ENCODE measurements at regions not wholly inside any gene's neighbourhood (a gene's known extent, or its start where the extent isn't known, plus 50 kb on each side); places are given as distances from the start of the nearest gene placed in this dataset.
"Not testable (repeated sequence)": the region's sequence is repeated elsewhere in the genome, so short reads cannot be mapped to it uniquely, and the experiment has no call there.

DNA sequence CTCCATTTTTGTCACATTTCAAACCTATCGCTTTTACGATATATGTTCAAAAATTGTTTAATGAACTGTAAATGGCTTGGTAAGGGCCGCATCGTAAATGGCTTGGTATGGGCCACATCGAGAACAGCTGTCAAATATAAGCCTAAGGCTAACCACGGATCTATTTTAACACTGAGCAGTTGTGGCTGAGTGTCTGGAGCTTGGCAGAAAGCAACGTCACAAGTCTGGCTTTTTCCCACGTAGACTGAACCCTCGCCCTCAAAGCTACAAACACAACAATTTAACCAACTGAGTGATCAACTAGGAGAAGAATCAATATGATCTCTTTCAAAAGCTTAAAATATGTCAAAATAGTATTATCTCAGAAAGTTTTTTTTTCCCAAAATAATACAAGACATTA, 71.4 kb upstream of the PRSS16 start:
- no peak for DNase-seq (ENCODE audit: low read depth, low spot score)
- no peak overlapping the region for H3K27ac ChIP-seq

DNA sequence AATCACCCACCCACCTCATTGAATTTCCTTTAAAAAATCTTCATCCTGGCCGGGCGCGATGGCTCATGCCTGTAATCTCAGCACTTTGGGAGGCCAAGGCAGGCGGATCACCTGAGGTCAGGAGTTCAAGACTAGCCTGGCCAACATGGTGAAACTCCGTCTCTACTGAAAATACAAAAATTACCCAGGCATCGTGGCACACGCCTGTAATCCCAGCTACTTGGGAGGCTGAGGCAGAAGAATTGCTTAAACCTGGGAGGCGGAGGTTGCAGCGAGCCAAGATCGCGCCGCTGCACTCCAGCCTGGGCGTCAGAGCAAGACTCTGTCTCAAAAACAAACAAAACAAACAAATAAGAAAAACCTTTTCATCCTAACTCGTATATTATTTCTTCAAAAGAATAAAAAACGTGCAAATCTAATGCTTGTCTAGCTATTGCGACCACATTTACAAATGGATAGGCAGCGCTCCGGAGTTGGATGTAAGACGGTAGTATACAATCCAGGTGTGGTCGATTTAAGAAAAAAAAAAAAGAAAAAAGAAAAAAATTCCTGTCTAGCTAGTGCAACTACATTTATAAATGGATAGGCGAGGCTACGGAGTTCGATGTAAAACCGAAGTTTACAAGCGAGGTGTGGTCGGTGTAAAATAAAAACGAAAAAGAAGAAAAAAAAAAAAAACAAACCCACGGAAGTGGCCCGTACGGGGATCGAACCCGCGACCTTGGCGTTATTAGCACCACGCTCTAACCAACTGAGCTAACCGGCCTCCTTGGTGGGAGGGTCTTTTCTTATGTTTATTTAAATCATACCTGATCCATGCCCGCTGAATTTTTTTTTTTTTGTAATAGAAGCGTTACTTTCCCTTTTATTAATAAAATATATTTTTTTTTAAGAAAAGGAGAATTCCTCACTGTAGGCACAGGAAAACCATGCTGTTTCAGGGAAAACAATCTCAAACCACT, 70.7 kb upstream of the PRSS16 start:
- peak overlapping the region; percentile 63 for H3K27ac ChIP-seq
- no peak for DNase-seq (ENCODE audit: low read depth, low spot score)

DNA sequence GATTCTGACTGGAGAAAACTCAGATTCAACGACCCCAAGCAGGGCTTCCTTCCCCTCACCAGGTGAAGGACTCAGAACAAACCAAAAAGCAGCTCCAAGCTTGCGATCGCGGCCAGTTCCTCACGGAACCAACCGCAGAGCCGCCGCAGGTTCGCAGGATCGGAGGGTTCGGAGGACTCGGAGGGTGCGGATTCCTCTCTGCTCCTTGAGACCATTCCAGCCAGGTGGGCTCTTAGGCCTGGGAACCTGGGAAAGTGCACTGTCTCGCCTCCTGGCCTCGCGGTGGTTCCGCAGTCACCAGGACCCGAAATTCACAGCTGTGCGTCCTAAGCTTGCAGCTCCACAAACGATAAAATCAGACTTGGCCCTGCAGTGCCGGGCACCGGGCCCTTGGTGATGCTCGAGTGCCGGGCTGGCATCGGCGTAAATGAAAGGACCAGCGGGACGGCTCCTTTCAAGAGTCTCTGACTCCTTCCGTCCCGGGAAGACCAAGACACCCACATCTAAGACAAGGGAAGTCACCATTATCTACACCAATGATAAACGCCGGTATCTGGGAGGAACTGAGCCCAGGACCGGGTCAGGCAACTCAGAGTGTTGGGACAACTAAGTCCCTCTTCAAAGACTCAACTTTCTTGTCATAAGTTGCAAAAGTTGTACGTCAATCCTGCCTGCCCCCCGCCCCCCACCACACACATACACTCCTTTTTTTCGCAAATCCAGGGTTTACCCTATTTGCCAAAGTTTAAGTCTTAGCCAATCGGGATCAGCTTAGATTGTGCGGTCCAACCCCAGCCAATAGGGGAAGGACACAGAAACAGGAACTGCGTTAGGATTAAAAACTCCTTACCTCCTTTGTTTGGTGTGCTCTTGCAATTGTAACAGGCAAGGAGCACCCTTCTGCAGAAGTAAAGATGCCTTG, 69.8 kb upstream of the PRSS16 start:
- no peak for DNase-seq (ENCODE audit: low read depth, low spot score)
- peak overlapping the region; percentile 63 for H3K27ac ChIP-seq

DNA sequence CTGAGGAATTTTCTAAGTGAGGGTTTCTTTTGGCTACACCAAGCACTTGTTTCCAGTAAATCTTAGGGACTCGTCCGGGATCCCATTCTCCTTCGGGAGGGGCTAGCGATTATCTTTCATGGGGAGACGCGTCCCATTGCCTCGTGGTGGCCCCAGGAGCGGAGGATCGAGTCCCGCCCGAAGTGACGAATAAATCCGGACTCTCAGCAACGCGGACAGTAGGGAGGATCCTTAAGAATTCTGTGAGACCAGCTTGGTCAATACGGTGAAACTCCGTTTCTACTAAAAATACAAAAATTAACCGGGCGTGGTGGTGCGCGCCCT, 69.1 kb upstream of the PRSS16 start:
- H3K27ac ChIP-seq, result peak overlapping the region; percentile 63
- no peak for DNase-seq (ENCODE audit: low read depth, low spot score)

DNA sequence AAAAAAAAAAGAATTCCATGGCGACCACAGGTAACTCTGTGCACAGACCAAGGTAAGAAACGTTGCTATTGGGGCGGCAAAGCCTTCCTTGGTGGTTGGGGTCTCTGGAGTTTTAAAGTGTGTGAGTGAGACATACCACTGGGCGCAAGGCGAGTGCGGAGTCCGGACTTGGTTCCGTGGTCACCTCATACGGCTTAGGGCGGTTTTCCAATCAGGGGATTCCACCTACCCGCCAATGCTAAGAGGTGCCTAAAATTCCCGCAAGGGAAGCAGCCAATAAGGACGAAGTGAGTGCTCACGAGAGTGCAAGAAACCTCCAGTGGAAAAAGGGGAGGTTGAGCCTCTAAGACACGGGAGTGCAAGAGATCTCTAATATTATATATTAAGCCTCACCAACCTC, 68.6 kb upstream of the PRSS16 start:
- no peak for DNase-seq (ENCODE audit: low read depth, low spot score)
- H3K27ac ChIP-seq, result no peak overlapping the region

DNA sequence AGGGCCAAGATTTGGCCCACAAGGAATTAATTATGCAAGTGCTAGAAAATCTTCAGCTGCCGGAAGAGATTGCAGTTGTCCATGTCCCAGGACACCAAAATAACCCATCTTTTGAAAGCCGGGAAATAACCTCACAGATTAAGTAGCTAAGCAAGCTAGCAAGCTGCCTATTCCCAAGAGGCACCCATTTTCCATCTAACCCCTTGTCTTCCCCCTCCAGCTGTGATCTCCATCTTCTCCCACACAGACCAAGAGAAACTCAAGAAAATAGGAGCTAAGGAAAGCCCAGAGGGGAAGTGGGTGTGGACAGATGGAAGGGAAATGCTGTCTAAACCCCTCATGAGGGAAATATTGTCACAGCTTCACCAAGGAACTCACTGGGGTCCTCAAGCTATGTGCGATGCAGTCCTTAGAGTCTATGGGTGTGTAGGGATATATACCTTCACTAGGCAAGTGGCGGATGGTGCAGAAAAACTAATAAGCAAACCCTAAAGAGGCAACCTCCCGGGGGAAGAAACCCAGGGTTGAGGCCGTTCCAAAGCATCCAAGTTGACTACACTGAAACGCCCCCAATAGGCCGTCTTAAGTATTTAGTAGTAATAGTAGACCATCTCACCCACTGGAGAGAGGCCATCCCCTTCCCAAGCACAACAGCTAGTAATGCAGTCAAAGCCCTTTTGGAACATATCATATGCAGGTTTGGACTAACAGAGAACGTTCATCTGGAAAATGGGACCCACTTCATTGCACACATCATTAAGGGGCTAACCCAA, 64.3 kb upstream of the PRSS16 start:
- no peak for DNase-seq (ENCODE audit: low read depth, low spot score)
- no peak overlapping the region for H3K27ac ChIP-seq

DNA sequence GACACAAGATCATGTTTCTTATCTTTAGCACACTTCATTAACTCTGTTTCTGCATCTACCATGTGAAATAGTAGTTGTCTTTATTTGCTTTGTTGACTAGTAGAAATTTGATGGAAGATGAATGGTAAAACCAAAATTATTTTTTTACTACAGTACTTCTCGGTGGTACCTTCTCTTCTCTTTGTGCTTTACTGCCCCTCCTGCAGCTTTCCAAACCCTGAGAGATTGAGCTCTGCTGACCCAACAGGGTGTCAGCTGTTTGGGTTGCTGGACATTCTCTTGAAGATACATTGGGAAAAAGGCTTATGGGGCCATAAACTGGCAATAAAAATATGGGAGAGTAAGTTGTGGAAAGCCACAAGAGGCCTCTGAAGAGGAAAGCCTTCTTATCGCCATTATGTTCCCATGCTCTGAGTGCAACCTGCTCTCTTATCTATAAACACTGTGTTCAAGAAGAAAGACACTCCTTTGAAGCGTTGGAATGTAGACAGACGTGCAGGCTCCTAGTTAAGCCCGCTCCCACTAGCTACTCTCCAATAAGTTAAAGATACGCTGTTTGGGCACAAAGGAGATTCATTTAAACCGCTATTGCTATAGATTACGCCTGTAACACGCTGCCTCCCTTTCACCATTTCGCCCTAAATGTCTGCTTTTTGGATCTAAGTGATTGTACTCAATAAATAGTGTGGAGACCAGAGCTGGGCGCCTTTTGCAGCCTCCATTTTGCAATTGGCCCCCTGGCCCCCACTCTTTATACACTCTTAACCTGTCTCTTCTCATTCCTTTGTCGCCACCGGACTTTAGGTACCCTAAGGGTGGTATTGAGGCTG, 60.1 kb upstream of the PRSS16 start:
- peak overlapping the region; percentile 79 for H3K27ac ChIP-seq
- no peak for DNase-seq (ENCODE audit: low read depth, low spot score)

DNA sequence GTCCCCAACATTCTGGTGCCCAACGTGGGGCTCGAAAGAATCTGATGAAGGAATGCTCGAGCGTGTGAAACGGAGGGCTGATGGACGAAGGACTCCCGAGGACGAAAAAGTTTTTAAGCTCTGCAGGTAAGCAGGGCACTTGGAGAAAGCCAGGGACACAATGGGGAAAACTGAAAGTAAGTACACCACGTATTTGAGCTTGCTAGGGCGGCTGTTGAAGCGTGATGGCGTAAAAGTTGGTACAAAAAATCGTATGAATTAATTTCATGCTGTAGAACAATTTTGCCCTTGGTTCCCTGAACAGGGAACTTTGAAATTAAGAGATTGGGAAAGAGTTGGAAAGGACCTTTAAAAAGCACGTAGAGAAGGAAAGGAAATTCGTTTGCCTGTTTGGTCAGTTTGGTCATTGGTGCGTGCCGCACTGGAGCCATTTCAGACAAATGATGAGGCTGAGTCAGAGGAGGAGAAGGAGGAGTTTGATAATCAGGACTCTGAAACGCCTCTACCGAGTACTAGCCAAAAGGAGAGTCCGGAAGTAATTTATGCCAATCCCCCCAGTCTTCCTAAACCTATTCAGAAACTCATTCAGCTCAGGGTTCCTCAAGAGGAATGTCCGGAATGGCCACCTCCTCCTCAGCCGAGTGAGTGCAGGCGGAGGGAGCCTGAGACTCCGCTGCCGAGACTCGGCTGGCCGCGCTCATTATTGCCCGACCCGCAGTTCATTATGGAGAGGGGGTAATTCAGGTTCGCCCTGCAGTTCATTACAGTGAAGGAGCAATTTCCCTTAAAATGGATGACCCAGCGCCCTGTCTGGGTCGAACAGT, 59.2 kb upstream of the PRSS16 start:
- H3K27ac ChIP-seq, result peak overlapping the region; percentile 79
- DNase-seq (ENCODE audit: low read depth, low spot score), result peak; percentile 20

DNA sequence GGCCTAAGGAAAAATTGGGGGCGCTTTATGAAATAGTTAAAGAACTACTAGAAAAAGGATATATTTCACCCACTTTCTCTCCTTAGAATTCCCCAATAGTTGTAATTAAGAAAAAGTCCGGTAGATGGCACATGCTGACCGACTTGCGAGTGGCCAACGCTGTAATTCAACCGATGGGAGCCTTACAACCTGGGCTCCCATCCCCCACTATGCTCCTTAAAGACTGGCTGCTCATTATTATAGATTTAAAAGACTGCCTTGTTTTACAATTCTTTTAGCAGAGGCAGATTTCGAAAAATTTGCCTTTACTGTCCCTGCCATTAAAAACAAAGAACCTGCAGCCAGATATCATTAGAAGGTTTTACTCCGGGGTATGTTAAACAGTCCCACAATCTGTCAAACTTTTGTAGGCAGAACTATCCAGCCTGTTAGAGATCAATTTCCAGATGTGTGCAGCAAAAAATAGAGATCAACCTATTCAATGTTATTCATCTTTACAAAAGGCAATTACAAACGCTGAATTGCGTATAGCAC, 58.5 kb upstream of the PRSS16 start:
- peak; percentile 22 for DNase-seq (ENCODE audit: low read depth, low spot score)
- H3K27ac ChIP-seq, result peak overlapping the region; percentile 79

DNA sequence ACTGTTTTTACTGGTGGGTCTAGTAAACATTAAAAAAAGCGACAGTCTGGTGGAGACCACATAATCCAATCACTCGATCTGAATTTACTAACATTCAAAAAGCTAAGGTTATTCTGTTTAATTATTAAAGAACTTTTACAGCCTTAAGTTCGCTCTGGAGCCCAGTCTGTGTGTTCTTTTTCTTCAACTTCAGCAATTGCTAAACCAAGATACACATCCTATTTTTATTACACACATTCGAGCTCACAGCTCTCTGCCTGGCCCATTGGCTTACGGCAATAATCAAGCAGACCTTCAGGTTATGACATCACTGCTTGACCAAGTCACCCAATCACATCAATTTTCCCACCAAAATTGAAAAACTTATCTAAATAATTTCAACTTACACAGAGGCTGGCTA, 57.4 kb upstream of the PRSS16 start:
- no peak overlapping the region for H3K27ac ChIP-seq
- no peak for DNase-seq (ENCODE audit: low read depth, low spot score)

DNA sequence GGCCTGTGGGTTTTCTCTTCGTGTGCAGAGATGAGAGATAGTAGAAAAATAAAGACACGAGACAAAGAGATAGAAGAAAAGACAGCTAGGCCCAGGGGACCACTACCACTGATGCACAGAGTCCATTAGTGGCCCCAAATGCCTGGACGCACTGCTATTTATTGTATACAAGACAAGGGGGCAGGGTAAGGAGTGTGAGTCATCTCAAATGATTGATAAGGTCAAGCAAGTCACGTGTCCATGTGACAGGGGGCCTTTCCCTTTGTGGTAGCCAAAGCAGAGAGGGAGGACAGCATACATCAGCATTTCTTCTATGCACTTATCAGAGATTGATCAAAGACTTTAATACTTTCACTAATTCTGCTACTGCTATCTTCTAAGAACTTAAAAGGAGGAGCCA, 53.0 kb upstream of the PRSS16 start:
- not testable (repeated sequence) for DNase-seq (ENCODE audit: low read depth, low spot score); H3K27ac ChIP-seq

DNA sequence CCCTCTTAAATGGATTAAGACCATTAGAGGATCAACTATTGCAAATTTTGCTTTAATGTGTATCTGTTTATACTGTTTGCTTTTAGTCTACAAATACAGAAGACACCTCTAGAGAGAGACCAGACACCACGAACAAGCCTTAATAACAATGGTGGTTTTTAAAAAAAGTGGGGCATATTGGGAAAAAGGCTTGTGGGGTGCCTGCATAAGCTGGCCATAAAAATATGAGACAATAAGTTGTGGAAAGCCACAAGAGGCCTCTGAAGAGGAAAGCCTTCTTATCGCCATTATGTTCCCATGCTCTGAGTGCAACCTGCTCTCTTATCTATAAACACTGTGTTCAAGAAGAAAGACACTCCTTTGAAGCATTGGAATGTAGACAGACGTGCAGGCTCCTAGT, 52.0 kb upstream of the PRSS16 start:
- not testable (repeated sequence) for H3K27ac ChIP-seq; DNase-seq (ENCODE audit: low read depth, low spot score)

Data from epithelial cell of prostate (primary cell).